ENCODE measurements at regions not wholly inside any gene's neighbourhood (a gene's known extent, or its start where the extent isn't known, plus 50 kb on each side); places are given as distances from the start of the nearest gene placed in this dataset.

DNA sequence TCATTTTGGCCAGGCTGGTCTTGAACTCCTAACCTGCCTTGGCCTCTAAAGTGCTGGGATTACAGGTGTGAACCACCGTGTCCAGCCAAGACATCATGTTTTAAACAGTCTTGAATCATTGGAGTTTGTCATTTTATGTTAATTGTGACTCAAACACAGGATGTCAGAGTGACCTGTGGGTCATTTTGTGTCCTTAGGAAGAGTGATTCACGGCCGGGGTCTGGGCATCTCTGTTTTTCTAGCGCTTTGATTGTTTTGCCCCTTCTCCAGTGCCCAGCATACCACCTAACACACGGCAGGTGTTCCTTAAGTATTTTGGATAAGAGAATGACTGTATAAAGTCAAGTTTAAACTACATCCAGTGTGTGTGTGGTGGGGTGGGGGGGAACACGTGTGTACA, 183.7 kb upstream of the KLF6 start:
- Histone ChIP-seq H2AFZ (no peak overlapping the region), H3F3A (ENCODE audit: insufficient read depth, low read depth) (peaks cover 3% of the 10 kb centered on the region; the same call in 1 of the 2 replicates), H3K9me3 (ENCODE audit: insufficient read depth, low read depth) (no peaks in the 10 kb centered on the region), H3K9me2 (ENCODE audit: insufficient read depth) (no peaks in the 10 kb centered on the region), H3K79me2 (ENCODE audit: low read depth) (no peaks in the 10 kb centered on the region), H4K20me1 (ENCODE audit: insufficient read depth) (no peaks in the 10 kb centered on the region), H3K27me3 (ENCODE audit: insufficient read depth, low read depth) (no peaks in the 10 kb centered on the region), H3K36me3 (ENCODE audit: low read depth) (no peaks in the 10 kb centered on the region), H3K4me2 (no peak overlapping the region), H3K27ac (no peak overlapping the region), H3K4me1 (replicated peaks; ENCODE audit: insufficient read depth) (peaks cover 28% of the 10 kb centered on the region), H3K4me3 (no peak overlapping the region)
- no peak for DNase-seq
- TF ChIP-seq EZH2 (IDR thresholded peaks at IDR 0.05; ENCODE audit: low read depth): no peak
- TF ChIP-seq, protein P1, sequence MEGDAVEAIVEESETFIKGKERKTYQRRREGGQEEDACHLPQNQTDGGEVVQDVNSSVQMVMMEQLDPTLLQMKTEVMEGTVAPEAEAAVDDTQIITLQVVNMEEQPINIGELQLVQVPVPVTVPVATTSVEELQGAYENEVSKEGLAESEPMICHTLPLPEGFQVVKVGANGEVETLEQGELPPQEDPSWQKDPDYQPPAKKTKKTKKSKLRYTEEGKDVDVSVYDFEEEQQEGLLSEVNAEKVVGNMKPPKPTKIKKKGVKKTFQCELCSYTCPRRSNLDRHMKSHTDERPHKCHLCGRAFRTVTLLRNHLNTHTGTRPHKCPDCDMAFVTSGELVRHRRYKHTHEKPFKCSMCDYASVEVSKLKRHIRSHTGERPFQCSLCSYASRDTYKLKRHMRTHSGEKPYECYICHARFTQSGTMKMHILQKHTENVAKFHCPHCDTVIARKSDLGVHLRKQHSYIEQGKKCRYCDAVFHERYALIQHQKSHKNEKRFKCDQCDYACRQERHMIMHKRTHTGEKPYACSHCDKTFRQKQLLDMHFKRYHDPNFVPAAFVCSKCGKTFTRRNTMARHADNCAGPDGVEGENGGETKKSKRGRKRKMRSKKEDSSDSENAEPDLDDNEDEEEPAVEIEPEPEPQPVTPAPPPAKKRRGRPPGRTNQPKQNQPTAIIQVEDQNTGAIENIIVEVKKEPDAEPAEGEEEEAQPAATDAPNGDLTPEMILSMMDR (conservative IDR thresholded peaks at IDR 0.05): no peak
- intact Hi-C loops (cut with micrococcal nuclease; ENCODE audit: unreplicated experiment): no loop called here
- ChIA-PET POLR2A (ENCODE audit: unreplicated experiment) (no interaction called here), CTCF (no interaction called here)
- no TSS peak for BruUV-seq (replicated peaks)

DNA sequence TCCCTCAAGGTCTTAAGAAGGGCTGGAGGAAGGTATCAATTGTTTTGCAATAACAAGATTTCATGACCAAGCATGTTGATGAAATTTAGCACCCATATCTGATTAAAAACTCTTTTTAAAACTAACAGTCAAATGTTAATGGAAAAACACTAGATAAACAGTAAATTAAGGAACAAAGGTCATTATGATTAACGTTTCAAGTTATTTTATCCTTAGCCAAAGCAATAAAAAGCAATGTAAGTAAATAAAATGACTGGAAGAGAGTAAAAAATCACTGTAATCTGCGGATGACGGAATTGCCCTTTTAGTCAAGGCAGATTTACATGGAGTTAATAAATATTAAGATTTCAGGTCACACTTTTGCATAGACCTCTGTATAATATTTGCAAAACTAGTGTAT, 179.5 kb upstream of the KLF6 start:
- POLR2A ChIA-PET (ENCODE audit: unreplicated experiment): no interaction called here
- no peaks in the 10 kb centered on the region for H4K20me1 ChIP-seq (ENCODE audit: insufficient read depth)
- no peaks in the 10 kb centered on the region for H3K9me2 ChIP-seq (ENCODE audit: insufficient read depth)
- no peak overlapping the region for H3K4me2 ChIP-seq
- H3K27ac ChIP-seq: no peak overlapping the region
- no peak overlapping the region for H2AFZ ChIP-seq
- peaks cover 23% of the 10 kb centered on the region for H3K4me1 ChIP-seq (replicated peaks; ENCODE audit: insufficient read depth)
- H3K36me3 ChIP-seq (ENCODE audit: low read depth): no peaks in the 10 kb centered on the region
- no peak overlapping the region for H3K4me3 ChIP-seq
- no TSS peak for BruUV-seq (replicated peaks)
- no peaks in the 10 kb centered on the region for H3K79me2 ChIP-seq (ENCODE audit: low read depth)
- CTCF ChIA-PET: interaction anchor here (0.7 kb wide), 1 partner anchor 179 kb away, joined by 3 read pairs; no protein-coding TSS in a partner anchor
- no peak for TF ChIP-seq EZH2 (IDR thresholded peaks at IDR 0.05; ENCODE audit: low read depth)
- TF ChIP-seq, protein P1 (conservative IDR thresholded peaks at IDR 0.05): no peak
- no peaks in the 10 kb centered on the region for H3K9me3 ChIP-seq (ENCODE audit: insufficient read depth, low read depth)
- no peak for DNase-seq
- intact Hi-C loops (cut with micrococcal nuclease; ENCODE audit: unreplicated experiment): no loop called here
- H3F3A ChIP-seq (ENCODE audit: insufficient read depth, low read depth): peaks cover 5% of the 10 kb centered on the region
- H3K27me3 ChIP-seq (ENCODE audit: insufficient read depth, low read depth): no peaks in the 10 kb centered on the region

DNA sequence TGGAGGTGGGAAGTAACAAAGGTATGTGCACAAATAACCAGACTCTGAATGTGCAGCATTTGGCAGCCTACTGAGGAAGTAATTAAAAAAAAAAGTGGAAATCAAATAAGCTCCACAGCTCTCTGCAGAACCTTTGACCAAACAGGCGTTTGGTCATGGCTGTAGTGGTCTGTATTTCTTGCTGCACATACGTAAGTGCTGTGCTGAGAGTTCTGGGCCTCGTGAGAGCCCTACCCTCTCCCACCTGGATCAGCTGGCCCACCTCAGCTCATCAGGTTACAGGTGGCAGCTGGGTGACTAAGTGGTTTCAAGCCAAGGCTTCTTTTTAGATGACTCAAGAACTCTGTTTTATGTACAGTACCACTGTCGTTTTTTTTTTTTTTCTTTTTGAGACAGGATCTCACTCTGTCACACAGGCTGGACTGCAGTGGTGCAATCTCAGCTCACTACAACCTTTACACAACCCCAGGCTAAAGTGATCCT, 178.2 kb upstream of the KLF6 start:
- Histone ChIP-seq H3K9me3 (ENCODE audit: insufficient read depth, low read depth) (no peaks in the 10 kb centered on the region), H3K27ac (peak overlapping the region; percentile 55), H3K4me1 (replicated peaks; ENCODE audit: insufficient read depth) (peaks cover 18% of the 10 kb centered on the region), H3K36me3 (ENCODE audit: low read depth) (no peaks in the 10 kb centered on the region), H3K4me3 (no peak overlapping the region), H3K27me3 (ENCODE audit: insufficient read depth, low read depth) (no peaks in the 10 kb centered on the region), H3K79me2 (ENCODE audit: low read depth) (no peaks in the 10 kb centered on the region), H4K20me1 (ENCODE audit: insufficient read depth) (no peaks in the 10 kb centered on the region), H3F3A (ENCODE audit: insufficient read depth, low read depth) (peaks cover 5% of the 10 kb centered on the region), H2AFZ (peak overlapping the region; percentile 72; the same call in 1 of the 2 replicates), H3K9me2 (ENCODE audit: insufficient read depth) (no peaks in the 10 kb centered on the region), H3K4me2 (peak overlapping the region; percentile 17)
- TF ChIP-seq EZH2 (IDR thresholded peaks at IDR 0.05; ENCODE audit: low read depth): no peak
- TF ChIP-seq, protein P1 (conservative IDR thresholded peaks at IDR 0.05): no peak
- peak; percentile 36 to 73 for DNase-seq
- ChIA-PET CTCF (no interaction called here), POLR2A (ENCODE audit: unreplicated experiment) (interaction anchor here (0.6 to 0.7 kb wide), 2 partner anchors 62 to 279 kb away, joined by 4 to 16 read pairs; no protein-coding TSS in a partner anchor)
- BruUV-seq (replicated peaks): no TSS peak
- intact Hi-C loops (cut with micrococcal nuclease; ENCODE audit: unreplicated experiment): no loop called here
